ENCODE measurements at regions not wholly inside any gene's neighbourhood (a gene's known extent, or its start where the extent isn't known, plus 50 kb on each side); places are given as distances from the start of the nearest gene placed in this dataset.
A peak's percentile ranks its signal among the peaks of the same experiment; 100 is the strongest.

DNA sequence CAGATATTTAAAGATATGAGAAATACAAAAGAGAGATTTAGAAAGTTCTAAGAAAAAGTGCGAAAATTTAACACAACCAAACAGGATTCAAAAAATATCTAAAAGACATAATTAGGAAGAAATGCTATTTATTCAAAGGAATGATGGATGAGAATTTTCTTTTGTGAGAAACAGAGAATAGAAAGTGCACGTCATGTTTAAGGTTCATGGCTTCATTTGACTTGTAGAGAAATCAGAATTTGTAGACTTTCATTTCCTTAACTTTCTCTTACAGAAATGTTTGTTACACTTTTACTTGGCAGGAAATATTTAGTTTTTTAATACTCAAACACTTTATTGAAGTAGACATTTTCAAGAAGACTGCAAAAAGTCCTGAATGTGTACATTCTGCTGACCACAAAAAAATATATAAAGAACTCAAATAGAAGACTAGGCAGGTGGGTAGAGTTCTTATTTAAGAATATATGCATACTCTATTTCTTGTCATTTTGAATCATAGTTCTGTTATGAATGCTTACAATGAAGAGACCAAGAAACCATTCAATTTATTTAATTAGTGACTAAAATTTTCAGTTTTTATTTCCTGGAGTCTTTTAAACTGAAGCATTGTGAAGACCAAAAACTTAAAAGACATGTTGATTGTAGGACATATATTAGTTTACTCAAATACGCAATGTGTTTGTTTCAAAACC, 710.5 kb upstream of the HS3ST5 start:
- Mint-ChIP-seq H3K4me1 (no peaks in the 10 kb centered on the region), H3K27me3 (no peaks in the 10 kb centered on the region), H3K9me3 (peaks cover 0 to 27% (median 4%) of the 10 kb centered on the region in 11 donors)

DNA sequence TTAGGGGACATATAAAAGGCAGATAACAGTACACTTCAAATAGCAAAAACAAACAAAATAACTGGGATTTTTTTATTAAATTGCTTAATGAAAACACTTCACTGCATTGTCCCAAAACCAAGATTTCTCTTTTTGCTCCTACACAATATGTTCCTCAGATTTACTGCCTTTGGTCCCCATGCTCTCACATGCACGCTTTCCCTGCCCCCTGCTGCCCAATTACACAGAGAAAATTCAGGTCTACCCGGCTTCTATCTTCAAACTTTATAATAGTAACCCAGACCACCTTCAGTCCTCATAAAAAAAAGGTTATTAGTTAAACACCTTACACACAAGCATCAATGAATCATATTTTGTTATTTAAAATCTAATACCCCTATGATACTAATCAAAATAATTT, 673.8 kb upstream of the HS3ST5 start:
- Histone ChIP-seq H3K27me3 (ENCODE audit: control insufficient read depth in 2 of 2, insufficient read depth in 2 of 2, low read length in 2 of 2) (no peaks in the 10 kb centered on the region), H3K36me3 (ENCODE audit: control insufficient read depth in 2 of 3, insufficient read depth in 3 of 3, low read length in 3 of 3) (no peaks in the 10 kb centered on the region), H3K4me1 (ENCODE audit: control insufficient read depth in 2 of 2, insufficient read depth in 2 of 2, low read length in 2 of 2) (no peaks in the 10 kb centered on the region), H3K9me3 (ENCODE audit: control insufficient read depth in 2 of 3, low read length in 3 of 3) (no peaks in the 10 kb centered on the region), H3K4me3 (ENCODE audit: low read length) (no peak overlapping the region), H3K27ac (ENCODE audit: low read depth, low read length) (no peak overlapping the region)
- ChIA-PET POLR2A (no interaction called here), CTCF (no interaction called here)
- no peak overlapping the region for H3K27ac Mint-ChIP-seq
- H3K9me3 Mint-ChIP-seq: peaks cover 0 to 25% (median 4%) of the 10 kb centered on the region in 11 donors
- DNase-seq (no peak), ATAC-seq (no peak)
- H3K36me3 Mint-ChIP-seq: no peaks in the 10 kb centered on the region
- H3K4me3 Mint-ChIP-seq: no peak overlapping the region
- no peaks in the 10 kb centered on the region for H3K4me1 Mint-ChIP-seq
- no peaks in the 10 kb centered on the region for H3K27me3 Mint-ChIP-seq
- intact Hi-C loops (cut with micrococcal nuclease): no loop called here

More for the DNA sequence above, 710.5 kb upstream of the HS3ST5 start:
- intact Hi-C loops (cut with micrococcal nuclease): no loop called here
- DNase-seq: no peak
- Mint-ChIP-seq H3K4me3 (no peak overlapping the region), H3K27ac (no peak overlapping the region), H3K36me3 (no peaks in the 10 kb centered on the region)
- ChIA-PET CTCF (no interaction called here), POLR2A (no interaction called here)
- no peaks in the 10 kb centered on the region for H3K36me3 ChIP-seq (ENCODE audit: control insufficient read depth in 2 of 3, insufficient read depth in 3 of 3, low read length in 3 of 3)
- no peaks in the 10 kb centered on the region for H3K27me3 ChIP-seq (ENCODE audit: control insufficient read depth in 2 of 2, insufficient read depth in 2 of 2, low read length in 2 of 2)
- no peak for ATAC-seq
- no peak overlapping the region for H3K27ac ChIP-seq (ENCODE audit: low read depth, low read length)
- H3K4me1 ChIP-seq (ENCODE audit: control insufficient read depth in 2 of 2, insufficient read depth in 2 of 2, low read length in 2 of 2): no peaks in the 10 kb centered on the region
- H3K9me3 ChIP-seq (ENCODE audit: control insufficient read depth in 2 of 3, low read length in 3 of 3): no peaks in the 10 kb centered on the region
- H3K4me3 ChIP-seq (ENCODE audit: low read length): no peak overlapping the region

DNA sequence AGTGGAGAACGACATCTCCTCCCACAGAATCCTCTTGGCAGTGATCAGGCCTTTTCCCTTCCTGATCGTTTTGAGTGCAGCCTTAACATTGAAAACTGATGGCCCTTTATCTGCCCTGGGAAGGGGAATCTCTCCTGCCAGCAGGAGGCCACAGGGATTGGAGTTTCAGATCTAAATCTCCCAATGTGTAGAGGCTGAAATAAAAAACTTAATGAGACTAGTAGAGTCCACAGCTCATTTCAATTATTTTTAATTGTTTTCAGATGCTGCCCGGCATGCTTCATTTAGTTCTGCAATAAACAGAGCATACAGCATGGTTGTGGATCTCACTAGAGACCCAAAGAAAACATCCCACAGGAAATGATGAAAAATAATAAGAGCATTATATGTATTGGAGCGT, 662.2 kb upstream of the HS3ST5 start:
- intact Hi-C loops (cut with micrococcal nuclease): no loop called here
- ATAC-seq (no peak), DNase-seq (no peak)
- Histone ChIP-seq H3K36me3 (ENCODE audit: control insufficient read depth in 2 of 3, insufficient read depth in 3 of 3, low read length in 3 of 3) (no peaks in the 10 kb centered on the region), H3K9me3 (ENCODE audit: control insufficient read depth in 2 of 3, low read length in 3 of 3) (no peaks in the 10 kb centered on the region), H3K4me1 (ENCODE audit: control insufficient read depth in 2 of 2, insufficient read depth in 2 of 2, low read length in 2 of 2) (no peaks in the 10 kb centered on the region), H3K4me3 (ENCODE audit: low read length) (no peak overlapping the region), H3K27me3 (ENCODE audit: control insufficient read depth in 2 of 2, insufficient read depth in 2 of 2, low read length in 2 of 2) (no peaks in the 10 kb centered on the region), H3K27ac (ENCODE audit: low read depth, low read length) (no peak overlapping the region)
- peaks cover 0 to 3% (median 0%) of the 10 kb centered on the region in 5 donors for H3K36me3 Mint-ChIP-seq
- H3K4me3 Mint-ChIP-seq: no peak overlapping the region
- ChIA-PET POLR2A (no interaction called here), CTCF (no interaction called here)
- H3K27me3 Mint-ChIP-seq: no peaks in the 10 kb centered on the region
- no peak overlapping the region for H3K27ac Mint-ChIP-seq
- H3K4me1 Mint-ChIP-seq: peaks cover 0 to 2% (median 0%) of the 10 kb centered on the region in 7 donors
- peaks cover 0 to 11% (median 5%) of the 10 kb centered on the region in 11 donors for H3K9me3 Mint-ChIP-seq

DNA sequence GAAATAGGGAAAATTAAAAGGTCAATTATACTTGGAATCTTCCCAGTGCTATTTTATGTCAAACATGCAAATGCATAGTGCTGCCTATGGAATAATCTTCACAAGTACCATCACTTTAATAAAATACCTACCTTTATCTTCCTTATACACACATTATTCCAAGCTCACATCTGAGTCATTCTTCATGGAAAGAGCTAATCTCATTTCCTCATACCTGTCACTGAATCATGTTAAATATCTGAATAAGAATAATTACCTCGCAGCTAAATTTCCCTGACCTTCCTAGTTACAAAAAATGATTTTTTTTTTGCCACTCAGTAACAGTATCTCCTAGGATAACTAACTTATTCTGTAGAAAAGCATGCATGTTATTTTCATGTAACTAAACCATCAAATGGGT, 661.4 kb upstream of the HS3ST5 start:
- H3K27me3 Mint-ChIP-seq: no peaks in the 10 kb centered on the region
- no peak for ATAC-seq
- H3K27ac ChIP-seq (ENCODE audit: low read depth, low read length): no peak overlapping the region
- peaks cover 0 to 2% (median 0%) of the 10 kb centered on the region in 7 donors for H3K4me1 Mint-ChIP-seq
- no peaks in the 10 kb centered on the region for H3K4me1 ChIP-seq (ENCODE audit: control insufficient read depth in 2 of 2, insufficient read depth in 2 of 2, low read length in 2 of 2)
- H3K36me3 Mint-ChIP-seq: peaks cover 0 to 3% (median 0%) of the 10 kb centered on the region in 5 donors
- CTCF ChIA-PET: no interaction called here
- no peak overlapping the region for H3K4me3 Mint-ChIP-seq
- no peak overlapping the region for H3K27ac Mint-ChIP-seq
- POLR2A ChIA-PET: no interaction called here
- H3K9me3 ChIP-seq (ENCODE audit: control insufficient read depth in 2 of 3, low read length in 3 of 3): no peaks in the 10 kb centered on the region
- no peaks in the 10 kb centered on the region for H3K36me3 ChIP-seq (ENCODE audit: control insufficient read depth in 2 of 3, insufficient read depth in 3 of 3, low read length in 3 of 3)
- H3K9me3 Mint-ChIP-seq: peaks cover 0 to 12% (median 4%) of the 10 kb centered on the region in 11 donors
- no peaks in the 10 kb centered on the region for H3K27me3 ChIP-seq (ENCODE audit: control insufficient read depth in 2 of 2, insufficient read depth in 2 of 2, low read length in 2 of 2)
- intact Hi-C loops (cut with micrococcal nuclease): no loop called here
- no peak overlapping the region for H3K4me3 ChIP-seq (ENCODE audit: low read length)
- no peak for DNase-seq

DNA sequence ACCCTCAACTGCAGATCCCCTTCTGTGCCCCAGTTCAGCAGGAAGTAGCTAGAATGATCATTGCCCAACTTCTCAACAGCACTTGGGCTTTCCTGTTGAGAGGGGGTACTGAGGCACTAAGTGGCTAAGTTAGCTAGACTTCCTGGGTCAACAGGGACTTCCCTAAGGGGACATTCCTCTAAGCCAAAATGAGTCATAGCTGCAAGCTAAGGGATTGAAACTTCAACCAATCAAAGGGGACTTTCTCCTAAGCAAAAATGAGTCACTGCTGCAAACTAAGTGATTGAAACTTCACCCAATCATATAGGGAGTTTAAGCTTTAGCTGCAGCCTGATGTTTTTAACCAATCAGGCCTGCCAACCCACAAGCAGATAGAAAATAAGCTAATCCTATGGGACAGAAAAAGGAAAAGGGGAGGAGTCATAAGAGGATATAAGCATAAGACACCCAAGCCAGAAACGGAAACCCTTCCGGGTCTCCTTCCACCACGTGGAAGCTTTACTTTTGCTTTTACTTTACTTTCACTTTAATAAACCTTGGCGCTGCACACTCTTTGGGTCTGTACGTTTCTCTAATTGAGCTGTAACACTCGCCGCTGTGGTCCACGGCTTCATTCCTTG, 659.0 kb upstream of the HS3ST5 start:
- CTCF ChIA-PET: no interaction called here
- no peak overlapping the region for H3K4me3 ChIP-seq (ENCODE audit: low read length)

DNA sequence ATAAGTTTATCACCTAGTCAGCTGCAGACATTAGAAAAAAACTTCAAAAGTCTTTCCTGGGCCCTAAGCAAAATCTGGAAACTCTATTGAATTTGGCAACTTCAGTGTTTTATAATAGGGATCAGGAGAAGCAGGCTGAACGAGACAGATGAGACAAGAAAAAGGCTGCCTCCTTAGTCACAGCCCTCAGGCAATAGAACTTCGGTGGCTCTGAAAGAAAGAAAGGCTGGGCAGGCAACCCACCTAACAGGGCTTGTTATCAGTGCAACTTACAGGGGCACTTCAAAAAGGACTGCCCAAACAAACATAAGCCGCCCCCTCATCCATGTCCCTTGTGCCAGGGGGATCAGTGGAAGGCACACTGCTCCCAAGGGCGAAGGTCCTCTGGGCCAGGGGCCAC, 657.9 kb upstream of the HS3ST5 start:
- POLR2A ChIA-PET: no interaction called here
- intact Hi-C loops (cut with micrococcal nuclease): no loop called here
- no peak overlapping the region for H3K4me3 ChIP-seq (ENCODE audit: low read length)
- peaks cover 0 to 4% (median 0%) of the 10 kb centered on the region in 7 donors for H3K4me1 Mint-ChIP-seq
- CTCF ChIA-PET: no interaction called here
- H3K27me3 ChIP-seq (ENCODE audit: control insufficient read depth in 2 of 2, insufficient read depth in 2 of 2, low read length in 2 of 2): no peaks in the 10 kb centered on the region
- peaks cover 0 to 12% (median 3%) of the 10 kb centered on the region in 11 donors for H3K9me3 Mint-ChIP-seq
- H3K27ac ChIP-seq (ENCODE audit: low read depth, low read length): no peak overlapping the region
- H3K36me3 ChIP-seq (ENCODE audit: control insufficient read depth in 2 of 3, insufficient read depth in 3 of 3, low read length in 3 of 3): no peaks in the 10 kb centered on the region
- H3K27me3 Mint-ChIP-seq: no peaks in the 10 kb centered on the region
- H3K4me3 Mint-ChIP-seq: no peak overlapping the region
- no peaks in the 10 kb centered on the region for H3K9me3 ChIP-seq (ENCODE audit: control insufficient read depth in 2 of 3, low read length in 3 of 3)
- DNase-seq (no peak), ATAC-seq (no peak)
- H3K36me3 Mint-ChIP-seq: peaks cover 0 to 3% (median 0%) of the 10 kb centered on the region in 5 donors
- no peaks in the 10 kb centered on the region for H3K4me1 ChIP-seq (ENCODE audit: control insufficient read depth in 2 of 2, insufficient read depth in 2 of 2, low read length in 2 of 2)
- no peak overlapping the region for H3K27ac Mint-ChIP-seq

More for the DNA sequence above, 659.0 kb upstream of the HS3ST5 start:
- H3K36me3 ChIP-seq (ENCODE audit: control insufficient read depth in 2 of 3, insufficient read depth in 3 of 3, low read length in 3 of 3): no peaks in the 10 kb centered on the region
- peak overlapping the region in 1 of 9 donors; percentile 2 for H3K27ac Mint-ChIP-seq
- POLR2A ChIA-PET: no interaction called here
- peaks cover 0 to 4% (median 0%) of the 10 kb centered on the region in 7 donors for H3K4me1 Mint-ChIP-seq
- H3K36me3 Mint-ChIP-seq: peaks cover 0 to 3% (median 0%) of the 10 kb centered on the region in 5 donors
- no peaks in the 10 kb centered on the region for H3K4me1 ChIP-seq (ENCODE audit: control insufficient read depth in 2 of 2, insufficient read depth in 2 of 2, low read length in 2 of 2)
- DNase-seq (no peak), ATAC-seq (no peak)
- H3K27me3 Mint-ChIP-seq: no peaks in the 10 kb centered on the region
- intact Hi-C loops (cut with micrococcal nuclease): no loop called here
- H3K9me3 Mint-ChIP-seq: peaks cover 0 to 12% (median 0%) of the 10 kb centered on the region in 11 donors
- no peaks in the 10 kb centered on the region for H3K9me3 ChIP-seq (ENCODE audit: control insufficient read depth in 2 of 3, low read length in 3 of 3)
- no peak overlapping the region for H3K27ac ChIP-seq (ENCODE audit: low read depth, low read length)
- no peaks in the 10 kb centered on the region for H3K27me3 ChIP-seq (ENCODE audit: control insufficient read depth in 2 of 2, insufficient read depth in 2 of 2, low read length in 2 of 2)
- no peak overlapping the region for H3K4me3 Mint-ChIP-seq

DNA sequence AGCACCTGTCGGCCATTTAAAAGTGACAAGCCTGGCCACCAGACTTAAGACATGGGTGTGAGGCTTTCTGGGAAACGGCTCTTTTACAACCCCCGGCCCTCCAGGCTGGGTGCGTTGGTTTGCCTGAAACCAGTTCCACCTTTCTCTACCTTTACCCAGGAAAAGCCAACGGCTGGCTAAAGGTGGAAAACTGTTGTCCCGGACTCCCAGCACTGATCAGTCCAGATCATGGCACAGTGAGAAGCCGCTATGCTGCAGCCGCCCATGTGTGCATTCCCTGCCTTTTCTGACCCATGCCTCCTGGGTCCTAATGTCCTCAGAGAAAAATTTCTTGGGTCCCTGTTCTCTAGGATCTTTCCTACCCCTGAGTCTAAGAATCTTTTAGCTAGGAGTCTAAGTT, 655.7 kb upstream of the HS3ST5 start:
- DNase-seq: no peak
- ATAC-seq: no peak
- Histone ChIP-seq H3K4me3 (ENCODE audit: low read length) (no peak overlapping the region), H3K27ac (ENCODE audit: low read depth, low read length) (no peak overlapping the region), H3K4me1 (ENCODE audit: control insufficient read depth in 2 of 2, insufficient read depth in 2 of 2, low read length in 2 of 2) (no peaks in the 10 kb centered on the region), H3K9me3 (ENCODE audit: control insufficient read depth in 2 of 3, low read length in 3 of 3) (no peaks in the 10 kb centered on the region), H3K27me3 (ENCODE audit: control insufficient read depth in 2 of 2, insufficient read depth in 2 of 2, low read length in 2 of 2) (no peaks in the 10 kb centered on the region), H3K36me3 (ENCODE audit: control insufficient read depth in 2 of 3, insufficient read depth in 3 of 3, low read length in 3 of 3) (no peaks in the 10 kb centered on the region)
- Mint-ChIP-seq H3K4me3 (no peak overlapping the region), H3K9me3 (peaks cover 0 to 12% (median 3%) of the 10 kb centered on the region in 11 donors), H3K4me1 (peaks cover 0 to 4% (median 0%) of the 10 kb centered on the region in 7 donors), H3K36me3 (peaks cover 0 to 3% (median 0%) of the 10 kb centered on the region in 5 donors), H3K27ac (no peak overlapping the region), H3K27me3 (no peaks in the 10 kb centered on the region)
- CTCF ChIA-PET: no interaction called here
- intact Hi-C loops (cut with micrococcal nuclease): no loop called here
- POLR2A ChIA-PET: no interaction called here

All from naive thymus-derived CD4-positive, alpha-beta T cell (primary cell).